ENCODE measurements at regions not wholly inside any gene's neighbourhood (a gene's known extent, or its start where the extent isn't known, plus 50 kb on each side); places are given as distances from the start of the nearest gene placed in this dataset.
A peak's percentile ranks its signal among the peaks of the same experiment; 100 is the strongest.

DNA sequence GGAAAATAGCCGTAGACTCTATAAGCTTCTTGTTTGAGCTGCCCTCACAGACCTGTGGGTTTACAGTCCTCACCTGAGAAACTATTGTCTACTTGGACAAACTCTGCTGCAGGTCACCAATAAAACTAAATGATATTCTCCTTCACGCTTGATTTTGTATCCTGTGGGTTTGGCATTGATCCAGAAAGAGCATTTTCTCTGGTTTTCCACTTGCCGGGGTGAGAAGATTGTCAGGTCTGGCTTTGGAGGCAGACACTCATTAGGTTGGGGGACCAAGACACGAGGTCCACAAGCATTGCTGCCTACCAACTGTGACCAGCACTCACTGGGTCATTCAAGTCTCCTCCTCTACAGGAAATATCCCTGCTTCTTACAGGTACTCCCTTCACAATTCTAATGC lies 68.5 kb downstream of the CDC14C start:
- DNase-seq (ENCODE audit: low read depth): no peak
- no peak for TF ChIP-seq CTCF (IDR thresholded peaks at IDR 0.05; ENCODE audit: insufficient read depth, low read length)

GRCh38 chr7:49001610-49002033 lies 77.3 kb downstream of the CDC14C start:
- peak; percentile 17 for TF ChIP-seq CTCF (IDR thresholded peaks at IDR 0.05; ENCODE audit: insufficient read depth, low read length)
- no peak overlapping the region for H3K4me3 ChIP-seq (ENCODE audit: low read depth, low read length)
- DNase-seq (ENCODE audit: low read depth): no peak

More for the DNA sequence above, 68.5 kb downstream of the CDC14C start:
- H3K4me3 ChIP-seq (ENCODE audit: low read depth, low read length): no peak overlapping the region

DNA sequence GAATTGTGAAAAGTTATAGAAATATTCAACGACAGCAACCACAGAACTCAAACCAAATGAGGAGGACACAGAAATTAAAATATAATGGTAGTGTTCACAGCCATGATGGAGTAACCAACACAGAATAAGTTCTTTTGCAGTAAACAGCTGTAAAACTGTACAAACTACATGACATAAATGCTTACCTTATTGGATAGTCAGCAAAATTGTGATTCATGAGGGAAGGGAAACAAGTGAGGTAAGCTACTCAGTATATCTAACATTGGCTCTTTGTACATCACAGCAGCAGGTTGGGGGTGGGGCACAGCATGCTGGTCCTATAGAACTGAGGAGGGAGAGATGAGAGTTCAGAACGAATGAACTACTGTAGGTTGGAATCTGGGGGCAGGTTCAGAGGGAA lies 86.4 kb downstream of the CDC14C start:
- DNase-seq (ENCODE audit: low read depth): no peak
- H3K4me3 ChIP-seq (ENCODE audit: low read depth, low read length): no peak overlapping the region
- TF ChIP-seq CTCF (IDR thresholded peaks at IDR 0.05; ENCODE audit: insufficient read depth, low read length): no peak

DNA sequence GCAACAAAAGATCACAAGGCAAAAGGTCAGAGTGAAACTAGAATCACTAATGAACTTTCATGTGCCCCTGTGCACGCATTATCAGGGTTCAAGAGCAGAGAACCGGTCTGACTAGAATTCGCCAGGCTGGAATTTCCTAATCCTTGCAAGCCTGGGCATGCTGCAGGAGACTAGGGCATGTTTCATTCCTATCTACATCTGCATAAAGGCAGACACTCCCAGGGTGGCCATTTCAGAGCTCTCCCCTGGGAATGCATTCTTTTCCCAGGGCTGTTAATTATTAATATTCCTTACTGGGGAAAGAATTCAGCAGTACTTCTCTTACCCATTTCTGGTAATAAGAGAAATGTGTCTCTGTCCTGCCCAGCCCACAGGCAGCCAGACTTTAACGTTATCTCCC lies 90.5 kb downstream of the CDC14C start:
- H3K4me3 ChIP-seq (ENCODE audit: low read depth, low read length): no peak overlapping the region
- TF ChIP-seq CTCF (IDR thresholded peaks at IDR 0.05; ENCODE audit: insufficient read depth, low read length): no peak
- no peak for DNase-seq (ENCODE audit: low read depth)

GRCh38 chr7:49020145-49020544 lies 95.8 kb downstream of the CDC14C start:
- TF ChIP-seq CTCF (IDR thresholded peaks at IDR 0.05; ENCODE audit: insufficient read depth, low read length): no peak
- H3K4me3 ChIP-seq (ENCODE audit: low read depth, low read length): no peak overlapping the region

DNA sequence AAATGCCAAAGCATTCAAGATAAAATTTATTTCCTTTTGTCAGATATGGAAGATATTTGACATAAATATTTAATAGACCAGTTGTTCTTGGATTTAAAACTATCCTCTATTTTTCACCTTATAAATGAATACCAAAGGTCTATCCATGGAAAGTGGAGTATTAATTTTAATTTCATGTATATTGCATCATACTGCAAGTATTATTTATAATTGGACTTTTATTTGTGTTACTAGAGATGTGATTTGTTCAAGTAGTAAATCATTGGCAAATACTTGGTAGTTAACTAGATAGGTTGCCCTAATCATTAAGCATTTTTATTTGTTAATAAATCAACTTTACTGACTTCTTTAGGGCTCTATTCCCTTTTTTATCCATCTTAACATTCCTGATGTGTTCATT lies 98.1 kb downstream of the CDC14C start:
- no peak for DNase-seq (ENCODE audit: low read depth)
- no peak overlapping the region for H3K4me3 ChIP-seq (ENCODE audit: low read depth, low read length)
- TF ChIP-seq CTCF (IDR thresholded peaks at IDR 0.05; ENCODE audit: insufficient read depth, low read length): no peak

More at GRCh38 chr7:49020145-49020544, 95.8 kb downstream of the CDC14C start:
- DNase-seq (ENCODE audit: low read depth): no peak

All from fibroblast of the aortic adventitia (primary cell).